ENCODE measurements at regions not wholly inside any gene's neighbourhood (a gene's known extent, or its start where the extent isn't known, plus 50 kb on each side); places are given as distances from the start of the nearest gene placed in this dataset.

DNA sequence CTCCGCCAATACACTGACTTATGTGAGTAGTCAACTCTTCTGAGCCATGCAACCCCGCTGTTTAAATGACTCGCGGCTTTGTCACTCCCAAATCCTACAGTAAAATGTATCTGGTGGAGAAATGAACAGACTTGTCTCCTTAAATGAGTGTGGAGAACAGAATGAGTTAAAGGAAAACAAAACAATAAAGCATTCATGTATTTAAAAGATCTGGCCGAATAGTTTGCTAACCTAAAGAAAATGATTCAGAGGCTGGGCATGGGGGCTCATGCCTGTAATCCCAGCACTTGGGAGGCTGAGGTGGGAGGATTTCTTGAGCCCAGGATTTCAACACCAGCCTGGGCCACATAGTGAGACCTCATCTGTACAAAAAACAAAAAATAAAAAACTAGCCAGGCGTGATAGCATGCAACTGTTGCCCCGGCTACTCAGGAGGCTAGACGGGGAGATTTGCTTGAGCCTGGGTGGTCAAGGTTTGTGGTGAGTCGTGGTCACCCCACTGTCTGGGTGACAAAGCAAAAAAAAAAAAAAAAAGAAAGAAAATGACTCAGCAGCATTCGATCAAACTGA lies 86.5 kb upstream of the PFKP start:
- peak in 2 of 3 donors; percentile 15 to 22 for DNase-seq

DNA sequence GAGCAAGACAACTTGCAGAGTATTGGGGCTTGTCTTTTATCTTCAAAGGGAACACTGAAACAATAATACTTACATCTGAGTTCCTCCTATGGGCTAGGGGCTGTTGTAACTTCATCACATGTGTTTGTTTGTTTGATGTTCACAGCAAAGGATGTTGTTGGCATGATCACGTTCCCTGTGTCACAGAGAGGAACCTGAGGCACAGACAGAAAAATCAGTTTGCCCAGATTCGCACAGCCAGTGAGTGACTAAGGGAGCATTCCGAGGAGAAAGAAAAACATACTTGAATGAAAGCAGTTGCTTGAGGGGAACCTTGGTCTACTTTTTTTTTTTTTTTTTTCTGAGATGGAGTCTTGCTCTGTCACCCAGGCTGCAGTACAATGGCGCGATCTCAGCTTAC lies 87.2 kb upstream of the PFKP start:
- DNase-seq: peak in 1 of 3 donors; percentile 1

- DNase-seq: peak; percentile 41 to 56 (median 47)
Measured at GRCh38 chr10:2979306-2979705, 88.0 kb upstream of the PFKP start.

DNA sequence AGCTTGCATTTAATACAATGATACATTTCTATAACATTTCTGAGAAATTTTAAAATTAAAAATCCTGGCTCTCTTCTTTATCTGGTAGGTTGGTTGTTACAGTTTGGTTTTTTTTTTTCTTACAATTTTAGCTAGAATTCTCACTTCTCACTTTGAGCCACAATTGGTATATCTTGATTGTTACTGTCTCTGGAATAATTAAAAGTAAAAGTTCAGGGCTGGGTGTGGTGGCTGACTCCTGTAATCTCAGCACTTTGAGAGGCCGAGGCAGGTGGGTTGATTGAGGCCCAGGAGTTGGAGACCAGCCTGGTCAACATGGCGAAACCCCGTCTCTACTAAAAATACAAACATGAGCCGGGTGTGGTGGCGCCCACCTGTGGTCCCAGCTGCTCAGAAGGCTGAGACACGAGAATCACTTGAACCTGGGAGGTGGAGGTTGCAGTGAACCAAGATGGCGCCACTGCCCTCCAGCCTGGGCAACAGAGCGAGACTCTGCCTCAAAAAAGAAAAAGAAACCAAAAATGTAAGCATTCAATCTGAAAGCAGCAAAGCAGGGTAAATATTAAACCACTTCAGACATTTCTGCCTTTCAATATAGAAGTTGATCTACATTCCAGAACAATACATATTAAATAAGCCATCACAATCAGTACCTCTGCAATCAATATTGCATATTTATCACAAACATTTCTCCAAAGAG lies 88.6 kb upstream of the PFKP start:
- DNase-seq: no peak

GRCh38 chr10:2978111-2978510 lies 89.2 kb upstream of the PFKP start:
- peak; percentile 44 to 55 (median 48) for DNase-seq

DNA sequence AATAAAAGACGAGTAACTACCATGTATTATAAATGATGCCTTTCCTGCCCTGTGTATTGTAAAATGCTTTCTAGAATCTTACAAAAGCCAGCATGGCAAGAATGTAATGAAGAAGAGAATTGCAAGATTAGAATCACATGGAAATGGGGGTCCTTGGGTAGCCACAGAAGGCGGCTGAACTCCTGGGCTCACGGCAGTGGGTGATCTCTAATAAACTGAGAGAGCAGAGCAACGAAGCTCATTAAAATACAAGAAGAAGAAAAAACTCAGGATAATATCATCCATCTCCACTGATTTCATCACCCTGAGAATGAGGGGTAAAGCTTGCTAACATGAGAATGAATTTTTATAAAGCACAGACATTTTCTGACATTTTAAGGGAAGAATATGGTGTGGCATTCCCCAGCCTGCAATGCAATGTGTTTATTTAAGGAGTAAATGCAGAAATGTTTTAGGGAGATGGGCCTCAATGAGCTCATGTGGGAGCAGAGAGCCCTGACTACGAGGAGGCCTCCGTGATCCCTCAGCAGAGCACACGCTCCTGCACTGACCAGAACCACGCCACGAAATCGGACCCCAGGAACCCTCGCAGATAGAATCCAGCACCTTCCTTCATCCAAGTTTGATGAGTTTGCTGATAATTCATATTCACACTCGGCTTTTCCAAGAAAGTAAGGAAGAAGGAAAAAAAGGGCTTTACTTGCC lies 92.7 kb upstream of the PFKP start:
- DNase-seq: no peak

- no peak for DNase-seq
Measured at GRCh38 chr10:2974083-2974482, 93.3 kb upstream of the PFKP start.

- DNase-seq: no peak
Measured at GRCh38 chr10:2972810-2973209, 94.5 kb upstream of the PFKP start.

DNA sequence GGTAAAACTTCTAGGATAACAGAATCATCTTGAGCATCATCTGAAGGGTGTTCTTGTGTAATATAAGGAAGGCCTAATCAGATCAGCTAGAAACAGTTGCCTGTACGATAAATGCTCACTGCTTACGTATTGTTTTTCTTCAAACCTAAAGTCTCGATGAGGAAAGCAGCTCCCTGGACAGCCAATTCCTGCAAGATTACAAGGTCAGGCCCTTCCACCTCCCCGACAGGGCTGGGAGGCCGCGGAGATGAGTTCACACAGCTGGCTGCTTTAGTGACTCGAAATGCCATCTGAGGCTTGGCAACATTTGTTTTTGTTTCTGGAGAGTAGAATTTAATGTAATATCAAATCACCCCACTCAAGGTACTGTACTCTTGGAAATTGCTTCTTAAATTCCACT lies 95.1 kb upstream of the PFKP start:
- DNase-seq: no peak

DNA sequence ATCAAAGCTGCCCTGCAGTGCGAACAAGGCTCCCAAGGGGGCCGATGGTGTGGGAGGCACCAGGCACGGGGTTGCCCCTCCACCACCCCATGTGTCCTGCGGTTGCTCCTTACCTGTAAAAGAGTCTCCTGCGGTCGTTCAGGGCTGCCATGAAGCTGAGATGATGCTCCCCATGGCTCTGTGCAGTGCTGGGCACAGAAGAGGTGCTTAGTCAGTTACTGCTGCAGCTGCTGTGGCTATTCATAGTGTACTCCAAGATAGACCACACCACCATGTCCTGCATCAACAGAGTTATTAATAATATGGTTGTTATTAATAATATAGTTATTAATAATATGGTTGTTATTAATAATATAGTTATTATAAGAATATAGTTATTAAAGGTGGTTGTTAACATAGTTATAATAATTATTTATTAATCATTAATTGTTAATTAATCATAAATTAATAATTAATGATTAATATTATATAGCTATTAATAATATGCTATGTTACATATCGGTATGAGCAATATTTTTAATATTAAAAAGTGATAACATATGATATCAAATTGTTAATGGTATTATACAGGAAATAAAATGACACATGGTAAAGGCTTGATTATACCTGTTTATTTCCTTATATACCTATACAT lies 97.0 kb upstream of the PFKP start:
- DNase-seq: no peak

GRCh38 chr10:2968401-2969058 lies 98.8 kb upstream of the PFKP start:
- DNase-seq: peak; percentile 17 to 42 (median 27)

DNA sequence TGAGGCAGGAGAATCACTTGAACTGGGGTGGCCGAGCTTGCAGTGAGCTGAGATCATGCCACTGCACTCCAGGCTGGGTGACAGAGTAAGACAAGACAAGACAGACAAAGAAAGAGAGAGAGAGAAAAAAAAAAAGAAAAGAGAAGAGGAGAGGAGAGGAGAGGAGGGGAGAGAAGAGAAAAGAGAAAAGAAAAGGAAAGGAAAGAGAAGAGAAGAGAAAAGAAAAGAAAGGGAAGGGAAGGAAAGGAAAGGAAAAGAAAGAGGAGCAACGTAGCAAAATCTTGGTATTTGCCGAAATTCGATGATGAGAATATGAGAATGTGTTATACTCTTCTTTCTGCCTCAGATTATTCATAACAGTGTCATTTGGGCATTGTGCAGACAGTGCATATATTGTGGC lies 101.2 kb upstream of the PFKP start:
- no peak for DNase-seq

- DNase-seq: no peak
Measured at GRCh38 chr10:2964632-2965296, 102.6 kb upstream of the PFKP start.

GRCh38 chr10:2963889-2964631 lies 103.3 kb upstream of the PFKP start:
- no peak for DNase-seq

DNA sequence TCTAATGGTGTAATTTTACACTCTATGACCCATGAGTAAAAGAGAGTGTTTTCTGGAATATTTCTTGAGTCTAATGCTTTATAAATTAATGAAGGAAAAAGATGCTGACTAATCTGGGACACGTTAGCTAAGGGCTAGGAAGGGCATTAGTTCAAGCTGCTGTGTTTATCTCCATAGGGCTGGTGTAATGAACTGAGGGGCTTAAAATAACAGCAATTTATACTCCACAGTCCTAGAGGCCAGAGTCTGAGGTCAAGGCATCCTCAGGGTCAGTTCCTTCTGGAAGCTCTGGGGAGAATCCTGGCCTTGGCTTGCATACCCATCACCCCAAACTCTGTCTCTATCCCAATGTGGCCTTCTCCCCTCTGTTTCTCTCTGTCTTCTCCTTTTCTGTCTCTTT lies 105.2 kb upstream of the PFKP start:
- no peak for DNase-seq

- no peak for DNase-seq
Measured at GRCh38 chr10:2958659-2959058, 108.7 kb upstream of the PFKP start.

DNA sequence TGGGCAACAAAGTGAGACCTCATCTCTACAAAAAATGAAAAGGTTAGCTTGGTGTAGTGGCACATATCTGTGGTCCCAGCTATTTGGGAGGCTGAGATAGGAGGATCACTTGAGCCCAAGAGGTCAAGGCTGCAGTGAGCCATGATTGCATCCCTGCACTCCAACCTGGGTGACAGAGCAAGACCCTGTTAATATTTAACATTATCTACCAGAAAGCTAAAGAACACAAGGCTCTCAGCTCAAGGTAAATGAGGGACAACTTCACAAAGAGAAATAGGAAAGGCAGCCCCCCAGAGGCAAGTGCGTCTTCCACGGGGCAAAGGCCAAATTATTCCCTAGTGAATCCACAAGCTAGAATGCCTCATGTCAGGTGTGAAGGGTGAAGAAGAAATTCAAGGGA lies 109.6 kb upstream of the PFKP start:
- DNase-seq: no peak

DNA sequence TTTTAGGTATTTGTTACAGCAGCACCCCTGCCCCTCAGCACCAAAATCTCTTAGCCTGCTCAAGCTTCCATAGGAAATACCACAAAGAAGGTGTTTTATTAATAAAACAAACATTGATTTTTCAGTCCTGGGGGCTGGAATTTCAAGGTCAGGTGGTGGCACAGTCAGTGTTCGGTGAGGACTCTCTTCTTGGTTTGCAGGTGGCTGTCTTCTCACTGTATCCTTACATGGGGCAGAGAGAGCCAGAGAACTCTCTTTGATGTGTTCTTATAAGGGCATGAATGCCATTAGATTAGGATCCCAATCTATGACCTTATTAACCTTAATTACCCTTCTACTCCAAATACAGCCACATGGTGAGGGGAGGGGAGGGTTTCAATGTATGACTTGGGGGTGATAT lies 112.3 kb upstream of the PFKP start:
- no peak for DNase-seq

DNA sequence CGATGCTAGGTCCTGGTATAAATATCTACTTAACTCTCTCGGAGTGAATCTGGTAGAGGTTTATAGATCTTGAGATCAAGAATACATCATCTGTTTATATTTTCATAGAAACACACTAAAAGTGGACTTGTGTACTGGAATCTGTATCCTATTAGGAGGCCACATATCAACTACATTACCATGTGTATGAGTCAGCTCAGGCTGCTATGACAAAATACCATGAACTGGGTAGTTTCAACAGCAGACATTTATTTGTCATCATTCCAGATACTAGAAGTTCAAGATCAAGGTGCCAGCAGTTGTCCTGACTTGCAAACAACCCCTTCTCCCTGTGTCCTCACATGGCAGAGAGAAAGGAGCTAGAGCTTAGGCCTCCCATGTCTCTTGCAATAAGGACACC lies 113.9 kb upstream of the PFKP start:
- DNase-seq: no peak

- DNase-seq: no peak
Measured at GRCh38 chr10:2951235-2951835, 116.0 kb upstream of the PFKP start.

DNA sequence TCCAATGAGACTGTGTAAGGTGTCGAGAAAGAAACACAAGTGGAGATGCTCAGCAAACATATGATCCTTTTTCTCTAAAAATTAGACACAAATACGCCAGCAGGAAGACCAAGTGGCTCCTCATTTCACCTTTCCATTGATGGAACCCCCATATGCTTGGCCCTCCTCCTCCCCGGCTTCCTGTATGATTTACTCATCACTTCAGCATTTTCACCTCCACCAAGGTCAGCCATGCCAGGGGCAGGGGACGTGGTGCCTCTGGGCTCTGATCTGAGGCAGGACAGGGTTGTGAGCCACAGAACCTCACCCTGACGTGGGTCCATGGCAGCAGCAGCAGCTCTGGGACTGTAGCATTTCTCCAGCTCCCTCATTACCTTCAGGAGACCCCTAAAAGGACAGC lies 116.8 kb upstream of the PFKP start:
- DNase-seq: no peak

DNA sequence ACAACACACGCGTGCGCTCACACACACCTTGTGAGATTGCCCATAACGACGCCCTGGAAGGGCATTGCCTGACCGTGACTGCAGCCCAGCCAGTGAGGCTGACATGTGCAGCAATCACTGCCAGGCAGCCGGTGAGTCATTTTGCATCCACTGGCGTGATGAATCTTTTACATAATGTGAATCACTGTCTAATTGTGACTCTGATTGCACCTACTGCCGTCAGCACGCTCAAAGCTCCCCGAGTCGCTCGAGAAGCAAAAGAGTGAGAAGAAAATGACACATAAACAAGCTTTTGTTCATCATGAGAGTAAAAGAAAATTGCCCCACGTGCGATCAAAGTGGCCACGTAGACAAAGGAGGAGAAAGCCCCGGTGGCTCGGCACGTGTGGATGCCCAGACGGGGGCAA lies 117.4 kb upstream of the PFKP start:
- peak in 2 of 3 donors; percentile 12 to 27 for DNase-seq

Data from suppressor macrophage treated with lipopolysaccharide for 1 hour (primary cell).